ENCODE measurements at regions not wholly inside any gene's neighbourhood (a gene's known extent, or its start where the extent isn't known, plus 50 kb on each side); places are given as distances from the start of the nearest gene placed in this dataset.

DNA sequence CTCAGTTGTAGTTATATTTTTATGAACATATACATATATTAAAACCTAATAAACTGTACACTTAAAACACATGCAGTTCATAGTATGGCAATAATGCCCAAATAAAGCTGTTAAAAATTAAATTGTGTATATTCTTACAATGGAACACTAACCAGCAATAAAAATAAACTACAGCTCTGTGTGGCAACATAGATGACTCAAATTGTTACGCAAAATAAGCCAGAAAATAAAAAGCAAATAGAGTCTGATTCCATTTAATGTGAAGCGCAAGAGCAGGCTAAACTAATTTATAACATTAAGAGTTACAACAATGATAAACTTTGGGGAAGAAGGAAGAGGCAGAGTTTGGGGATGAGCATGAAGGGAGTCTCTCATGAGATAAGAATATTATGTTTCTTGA is 597.3 kb downstream of the TLE1 start:
- intact Hi-C loops (cut with micrococcal nuclease; ENCODE audit: unreplicated experiment) (no loop called here), in situ Hi-C loops (cut with MboI) (no loop called here)
- WGBS (ENCODE audit: insufficient coverage, insufficient replicate concordance, low lambda C conversion rate, missing lambda C conversion rate) = 79% methylated on average over 2 of the region's 2 CpGs
- CTCF ChIA-PET = interaction anchor here (0.6 kb wide), 1 partner anchor 381 kb away, joined by 3 read pairs; no protein-coding TSS in a partner anchor
- SMC1A ChIA-PET (ENCODE audit: uncharacterized antibody, unreplicated experiment) = no interaction called here
- no peaks in the 10 kb centered on the region for H3K36me3 ChIP-seq (ENCODE audit: control insufficient read depth in 2 of 2, insufficient read depth in 2 of 2, low read length in 1 of 2)
- ATAC-seq = no peak
- POLR2A ChIA-PET = no interaction called here
- TF ChIP-seq MEF2B (IDR thresholded peaks at IDR 0.05; ENCODE audit: partially characterized antibody, poor library complexity, severe bottlenecking) (no peak), EGR1 (IDR thresholded peaks at IDR 0.05; ENCODE audit: borderline replicate concordance in 1 of 2, low read depth in 2 of 2, low read length in 2 of 2) (no peak), RCOR1 (conservative IDR thresholded peaks at IDR 0.05; ENCODE audit: low read depth, low read length) (no peak)
- no peaks in the 10 kb centered on the region for H4K20me1 ChIP-seq (ENCODE audit: control insufficient read depth, insufficient read depth)
- no peaks in the 10 kb centered on the region for H3K27me3 ChIP-seq (replicated peaks in 1 of 2; ENCODE audit: control insufficient read depth in 2 of 2, insufficient read depth in 2 of 2, low read length in 1 of 2)
- DNase-seq (ENCODE audit: low read depth, low spot score) = no peak
- H3K9me3 ChIP-seq (replicated peaks; ENCODE audit: control insufficient read depth, insufficient read depth, low read length) = no peaks in the 10 kb centered on the region
- no peak overlapping the region for H3K4me2 ChIP-seq (ENCODE audit: control insufficient read depth, insufficient read depth)
- BruUV-seq (replicated peaks) = no TSS peak
- H3K4me1 ChIP-seq (ENCODE audit: control insufficient read depth, insufficient read depth, low read length) = no peaks in the 10 kb centered on the region
- no peaks in the 10 kb centered on the region for H3K79me2 ChIP-seq (ENCODE audit: control insufficient read depth, insufficient read depth, low read length)
- RAD21 ChIA-PET (ENCODE audit: unreplicated experiment) = no interaction called here
- FAIRE-seq = no peak
- H3K27ac ChIP-seq (ENCODE audit: control insufficient read depth, insufficient read depth) = no peak overlapping the region
- H2AFZ ChIP-seq (ENCODE audit: control insufficient read depth, low read depth, low read length) = no peak overlapping the region
- H3K4me3 ChIP-seq = no peak overlapping the region
- H3K9ac ChIP-seq (ENCODE audit: control insufficient read depth, insufficient read depth, low read length) = no peak overlapping the region

DNA sequence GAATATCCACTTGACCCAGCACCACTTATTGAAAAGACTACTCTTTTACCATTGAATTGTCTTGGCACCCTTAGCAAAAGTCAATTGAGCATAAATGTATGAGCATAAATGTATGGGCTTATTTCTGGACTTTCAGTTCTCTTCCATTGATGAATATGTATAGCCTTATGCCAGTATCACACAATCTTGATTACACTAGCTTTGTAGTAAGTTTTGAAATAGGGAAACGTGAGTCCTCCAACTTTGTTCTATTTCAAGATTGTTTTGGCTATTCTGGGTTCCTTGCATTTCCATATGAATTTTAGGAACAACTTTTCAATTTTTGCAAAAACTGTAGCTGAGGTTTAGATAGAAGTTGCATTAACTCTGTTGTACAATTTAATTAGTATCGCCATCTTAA is 601.0 kb downstream of the TLE1 start:
- Histone ChIP-seq H3K79me2 (ENCODE audit: control insufficient read depth, insufficient read depth, low read length) (no peaks in the 10 kb centered on the region), H2AFZ (ENCODE audit: control insufficient read depth, low read depth, low read length) (no peak overlapping the region), H3K9ac (ENCODE audit: control insufficient read depth, insufficient read depth, low read length) (no peak overlapping the region), H3K4me2 (ENCODE audit: control insufficient read depth, insufficient read depth) (no peak overlapping the region), H4K20me1 (ENCODE audit: control insufficient read depth, insufficient read depth) (no peaks in the 10 kb centered on the region), H3K27me3 (replicated peaks in 1 of 2; ENCODE audit: control insufficient read depth in 2 of 2, insufficient read depth in 2 of 2, low read length in 1 of 2) (no peaks in the 10 kb centered on the region), H3K36me3 (ENCODE audit: control insufficient read depth in 2 of 2, insufficient read depth in 2 of 2, low read length in 1 of 2) (no peaks in the 10 kb centered on the region), H3K9me3 (replicated peaks; ENCODE audit: control insufficient read depth, insufficient read depth, low read length) (no peaks in the 10 kb centered on the region), H3K4me3 (no peak overlapping the region), H3K4me1 (ENCODE audit: control insufficient read depth, insufficient read depth, low read length) (no peaks in the 10 kb centered on the region), H3K27ac (ENCODE audit: control insufficient read depth, insufficient read depth) (no peak overlapping the region)
- ATAC-seq (no peak), DNase-seq (ENCODE audit: low read depth, low spot score) (no peak), FAIRE-seq (no peak)
- RAD21 ChIA-PET (ENCODE audit: unreplicated experiment) = no interaction called here
- intact Hi-C loops (cut with micrococcal nuclease; ENCODE audit: unreplicated experiment) = no loop called here
- 47% methylated on average over 2 of the region's 2 CpGs for WGBS (ENCODE audit: insufficient coverage, insufficient replicate concordance, low lambda C conversion rate, missing lambda C conversion rate)
- in situ Hi-C loops (cut with MboI) = no loop called here
- POLR2A ChIA-PET = no interaction called here
- SMC1A ChIA-PET (ENCODE audit: uncharacterized antibody, unreplicated experiment) = no interaction called here
- BruUV-seq (replicated peaks) = no TSS peak
- CTCF ChIA-PET = no interaction called here
- TF ChIP-seq SIX5 (IDR thresholded peaks at IDR 0.05; ENCODE audit: low read depth, low read length, severe bottlenecking) (no peak), EGR1 (IDR thresholded peaks at IDR 0.05; ENCODE audit: borderline replicate concordance in 1 of 2, low read depth in 2 of 2, low read length in 2 of 2) (no peak), IRF4 (IDR thresholded peaks at IDR 0.05; ENCODE audit: low read depth, low read length) (no peak), CBFB (IDR thresholded peaks at IDR 0.05; ENCODE audit: low read depth) (no peak), NRF1 (conservative IDR thresholded peaks at IDR 0.05; ENCODE audit: low read depth, low read length) (no peak)
- TF ChIP-seq, protein P1, sequence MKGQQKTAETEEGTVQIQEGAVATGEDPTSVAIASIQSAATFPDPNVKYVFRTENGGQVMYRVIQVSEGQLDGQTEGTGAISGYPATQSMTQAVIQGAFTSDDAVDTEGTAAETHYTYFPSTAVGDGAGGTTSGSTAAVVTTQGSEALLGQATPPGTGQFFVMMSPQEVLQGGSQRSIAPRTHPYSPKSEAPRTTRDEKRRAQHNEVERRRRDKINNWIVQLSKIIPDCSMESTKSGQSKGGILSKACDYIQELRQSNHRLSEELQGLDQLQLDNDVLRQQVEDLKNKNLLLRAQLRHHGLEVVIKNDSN (IDR thresholded peaks at IDR 0.05; ENCODE audit: borderline replicate concordance, extremely low read length, insufficient read depth, low read depth, low read length) = no peak

All from GM12878 (cell line).